DMS 273 treated with DMSO at 0.1 percent for 48 hours (cell line): ENCODE measurements at regions not wholly inside any gene's neighbourhood (a gene's known extent, or its start where the extent isn't known, plus 50 kb on each side); places are given as distances from the start of the nearest gene placed in this dataset.

Experiments used
- DNase-seq: peaks from one replicate; lab custom pipeline; 2025; lab: John Stamatoyannopoulos, UW

- no peak for DNase-seq
These were observed 193.7 kb downstream of the ERMARD start for GRCh38 chr6:169945117-169945516.

- no peak for DNase-seq
These were observed 193.0 kb downstream of the ERMARD start for GRCh38 chr6:169944415-169944814.

GRCh38 chr6:169944061-169944337, 192.6 kb downstream of the ERMARD start:
- DNase-seq: no peak

- DNase-seq: no peak
These were observed 192.0 kb downstream of the ERMARD start for GRCh38 chr6:169943241-169944060.

GRCh38 chr6:169942173-169942572, 190.8 kb downstream of the ERMARD start:
- no peak for DNase-seq

- DNase-seq: no peak
These were observed 189.3 kb downstream of the ERMARD start for GRCh38 chr6:169940481-169941271.

GRCh38 chr6:169939554-169940164, 188.2 kb downstream of the ERMARD start:
- no peak for DNase-seq

GRCh38 chr6:169938731-169939130, 187.3 kb downstream of the ERMARD start:
- no peak for DNase-seq

- DNase-seq: no peak
These were observed 186.9 kb downstream of the ERMARD start for GRCh38 chr6:169938262-169938701.

- DNase-seq: no peak
These were observed 186.2 kb downstream of the ERMARD start for GRCh38 chr6:169937389-169938261.

- no peak for DNase-seq
These were observed 185.0 kb downstream of the ERMARD start for GRCh38 chr6:169936355-169936975.

GRCh38 chr6:169935861-169936260, 184.4 kb downstream of the ERMARD start:
- no peak for DNase-seq

- no peak for DNase-seq
These were observed 183.9 kb downstream of the ERMARD start for GRCh38 chr6:169935348-169935718.

- DNase-seq: no peak
These were observed 183.4 kb downstream of the ERMARD start for GRCh38 chr6:169934699-169935347.

GRCh38 chr6:169933839-169934698, 182.6 kb downstream of the ERMARD start:
- no peak for DNase-seq

GRCh38 chr6:169933251-169933821, 181.9 kb downstream of the ERMARD start:
- DNase-seq: no peak

GRCh38 chr6:169932491-169932890, 181.1 kb downstream of the ERMARD start:
- no peak for DNase-seq

GRCh38 chr6:169931261-169931660, 179.8 kb downstream of the ERMARD start:
- no peak for DNase-seq

- DNase-seq: no peak
These were observed 179.4 kb downstream of the ERMARD start for GRCh38 chr6:169930799-169931198.

GRCh38 chr6:169927711-169928110, 176.3 kb downstream of the ERMARD start:
- no peak for DNase-seq
